Liver (tissue), 3 donors: ENCODE measurements at regions not wholly inside any gene's neighbourhood (a gene's known extent, or its start where the extent isn't known, plus 50 kb on each side); places are given as distances from the start of the nearest gene placed in this dataset.

ENCODE experiments used
- CTCF ChIP-seq: fragments of 150-350 bp; IDR thresholded peaks from 2 replicates; pipeline ENCODE4 v1.5.1; 2017; ENCODE audit warnings: improper control_type of control experiment, low read depth, low read length; ENCODE audit not compliant: missing input control
- GABPA ChIP-seq, 2 donors: IDR thresholded peaks in 1 of 2; conservative IDR thresholded peaks in 1 of 2; 2 replicates each; pipeline ENCODE4 v1.6.1; 2016; ENCODE audit warnings: antibody characterized with exemption in 2 of 2, mild to moderate bottlenecking in 1 of 2, moderate library complexity in 1 of 2
- HNF4A ChIP-seq, 2 donors: conservative IDR thresholded peaks; 2 replicates each; pipeline ENCODE4 v1.6.1; 2016; ENCODE audit warnings: antibody characterized with exemption in 2 of 2, mild to moderate bottlenecking in 2 of 2
- HNF4G ChIP-seq: IDR thresholded peaks from 2 replicates; pipeline ENCODE4 v1.6.1; 2016; ENCODE audit warnings: antibody characterized with exemption
- MAX ChIP-seq: IDR thresholded peaks from 2 replicates; pipeline ENCODE4 v1.6.1; 2016; ENCODE audit warnings: antibody characterized with exemption
- RAD21 ChIP-seq, 2 donors: IDR thresholded peaks; 2 replicates each; pipeline ENCODE4 v1.6.1; 2016; ENCODE audit warnings: antibody characterized with exemption in 2 of 2, mild to moderate bottlenecking in 2 of 2
- REST ChIP-seq: IDR thresholded peaks from 2 replicates; pipeline ENCODE4 v1.6.1; 2016; ENCODE audit warnings: antibody characterized with exemption, mild to moderate bottlenecking
- SP1 ChIP-seq: IDR thresholded peaks from 2 replicates; pipeline ENCODE4 v1.6.1; 2018; ENCODE audit warnings: antibody characterized with exemption, mild to moderate bottlenecking
- TAF1 ChIP-seq: conservative IDR thresholded peaks from 2 replicates; pipeline ENCODE4 v1.6.1; 2016; ENCODE audit warnings: antibody characterized with exemption, mild to moderate bottlenecking
- YY1 ChIP-seq: IDR thresholded peaks from 2 replicates; pipeline ENCODE4 v1.6.1; 2016; ENCODE audit warnings: antibody characterized with exemption, mild to moderate bottlenecking
- ZBTB33 ChIP-seq: IDR thresholded peaks from 2 replicates; pipeline ENCODE4 v1.6.1; 2016; ENCODE audit warnings: antibody characterized with exemption
- donor health status: healthy.
- donor health status: healthy.

- TF ChIP-seq CTCF (no peak), TAF1 (no peak), ZBTB33 (no peak), GABPA (IDR thresholded peaks at IDR 0.05 in 1 of 2, conservative IDR thresholded peaks at IDR 0.05 in 1 of 2) (no peak), MAX (no peak), SP1 (no peak), HNF4A (conservative IDR thresholded peaks at IDR 0.05) (no peak), RAD21 (IDR thresholded peaks at IDR 0.05) (no peak), REST (no peak), HNF4G (no peak), YY1 (no peak)
Measured at GRCh38 chr18:60069145-60069544, 169.3 kb downstream of the PMAIP1 start.
